Astrocyte (in vitro differentiated cells and primary cell): ENCODE measurements at regions not wholly inside any gene's neighbourhood (a gene's known extent, or its start where the extent isn't known, plus 50 kb on each side); places are given as distances from the start of the nearest gene placed in this dataset.

Source experiments
- EZH2 ChIP-seq: IDR thresholded peaks from 2 replicates; pipeline ENCODE4 v1.6.1; 2012; ENCODE audit warnings: mild to moderate bottlenecking, low read length, inconsistent platforms; ENCODE audit not compliant: insufficient read depth
- TF ChIP-seq, protein P1 (sequence below): IDR thresholded peaks from 2 replicates; pipeline ENCODE4 v1.5.1; 2011; ENCODE audit warnings: low read depth, mild to moderate bottlenecking, inconsistent platforms, low read length, moderate library complexity; ENCODE audit not compliant: insufficient read depth

DNA sequence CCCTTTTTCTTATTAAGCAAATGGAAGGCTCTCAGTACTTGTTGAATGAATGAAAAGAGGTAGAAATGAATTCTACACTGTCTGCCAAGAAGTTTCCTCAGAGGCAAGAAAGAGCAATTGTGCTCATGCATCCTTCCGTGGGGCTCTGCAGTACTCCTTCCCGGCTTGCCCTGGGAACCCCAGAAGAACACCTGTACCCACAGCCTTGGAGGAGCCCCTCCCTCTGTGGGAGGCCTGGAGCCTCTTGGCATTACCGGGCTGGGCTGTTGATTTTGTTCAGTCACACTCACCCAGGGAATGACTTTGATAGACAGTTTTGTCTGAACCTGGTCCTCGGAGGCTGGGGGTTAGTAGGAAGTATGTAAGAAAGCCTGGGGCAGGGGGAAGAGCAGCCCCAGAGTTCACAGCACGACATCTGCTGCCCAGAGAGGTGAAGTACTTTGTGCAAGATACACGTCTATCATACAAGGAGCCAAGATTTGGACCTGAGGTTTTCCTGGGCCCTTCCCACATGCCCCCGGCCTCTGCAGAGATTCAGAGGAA, 134.8 kb upstream of the GDF10 start:
- TF ChIP-seq, protein P1, sequence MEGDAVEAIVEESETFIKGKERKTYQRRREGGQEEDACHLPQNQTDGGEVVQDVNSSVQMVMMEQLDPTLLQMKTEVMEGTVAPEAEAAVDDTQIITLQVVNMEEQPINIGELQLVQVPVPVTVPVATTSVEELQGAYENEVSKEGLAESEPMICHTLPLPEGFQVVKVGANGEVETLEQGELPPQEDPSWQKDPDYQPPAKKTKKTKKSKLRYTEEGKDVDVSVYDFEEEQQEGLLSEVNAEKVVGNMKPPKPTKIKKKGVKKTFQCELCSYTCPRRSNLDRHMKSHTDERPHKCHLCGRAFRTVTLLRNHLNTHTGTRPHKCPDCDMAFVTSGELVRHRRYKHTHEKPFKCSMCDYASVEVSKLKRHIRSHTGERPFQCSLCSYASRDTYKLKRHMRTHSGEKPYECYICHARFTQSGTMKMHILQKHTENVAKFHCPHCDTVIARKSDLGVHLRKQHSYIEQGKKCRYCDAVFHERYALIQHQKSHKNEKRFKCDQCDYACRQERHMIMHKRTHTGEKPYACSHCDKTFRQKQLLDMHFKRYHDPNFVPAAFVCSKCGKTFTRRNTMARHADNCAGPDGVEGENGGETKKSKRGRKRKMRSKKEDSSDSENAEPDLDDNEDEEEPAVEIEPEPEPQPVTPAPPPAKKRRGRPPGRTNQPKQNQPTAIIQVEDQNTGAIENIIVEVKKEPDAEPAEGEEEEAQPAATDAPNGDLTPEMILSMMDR = no peak
- TF ChIP-seq EZH2 = no peak
